Ovary (tissue), 7 donors: ENCODE measurements at regions not wholly inside any gene's neighbourhood (a gene's known extent, or its start where the extent isn't known, plus 50 kb on each side); places are given as distances from the start of the nearest gene placed in this dataset.
"Not testable (repeated sequence)": the region's sequence is repeated elsewhere in the genome, so short reads cannot be mapped to it uniquely, and the experiment has no call there.

Experiments used
- DNase-seq, 5 donors: peaks; one replicate each; pipeline ENCODE4 v3.0.0-alpha.2; 2019 to 2020
- H3K27ac ChIP-seq, 2 donors: fragments of 200-600 bp; one replicate each; pipeline versions ENCODE4 v1.5.1 to v1.8.0; 2019 to 2022
- H3K27me3 ChIP-seq: fragments of 200-600 bp; one replicate; pipeline ENCODE4 v1.8.0; 2022
- H3K36me3 ChIP-seq: fragments of 200-600 bp; sonication (generic); one replicate; pipeline ENCODE4 v1.5.1; 2019
- H3K4me1 ChIP-seq: one replicate; pipeline ENCODE4 v1.8.1; 2013; ENCODE audit warnings: mild to moderate bottlenecking, moderate library complexity; ENCODE audit not compliant: insufficient read depth
- H3K4me3 ChIP-seq: fragments of 200-600 bp; sonication (generic); one replicate; pipeline ENCODE4 v1.5.1; 2017
- H3K9me3 ChIP-seq, 2 donors: fragments of 200-600 bp in 1 of 2; sonication (generic) in 1 of 2; one replicate each; pipeline versions ENCODE4 v1.5.1 to v1.8.1; 2013 to 2019; ENCODE audit warnings: mild to moderate bottlenecking in 1 of 2, moderate library complexity in 1 of 2
- EP300 ChIP-seq: sonication (generic); formaldehyde crosslinking; IDR thresholded peaks from one replicate; pipeline ENCODE4 v1.6.1; 2017; ENCODE audit warnings: antibody characterized with exemption
- POLR2A ChIP-seq: fragments of 450-650 bp; IDR thresholded peaks from one replicate; pipeline ENCODE4 v1.6.1; 2017; ENCODE audit warnings: antibody characterized with exemption, mild to moderate bottlenecking, moderate library complexity
- WGBS, 3 donors: extraction: QIAGEN DNeasy Blood & Tissue Kit in 1 of 3; methylation state at CpG; one replicate each; pipeline versions ENCODE4 v1.1.5 to v1.1.7; 2013 to 2017; 5-methylcytosine and 5-hydroxymethylcytosine counted together
- intact Hi-C, 4 donors: fragments of 100-400 bp; cut with DNase I; formaldehyde crosslinking; loops; one replicate each; pipeline versions ENCODE4 v1.11.0 to v1.15.1; 2022 to 2023
- TF ChIP-seq, protein P1 (sequence below), 3 donors: fragments of 450-650 bp in 2 of 3; fragments of 200-600 bp in 1 of 3; IDR thresholded peaks; one replicate each; pipeline versions ENCODE4 v1.5.1 to v1.8.0; 2016 to 2022; ENCODE audit warnings: antibody characterized with exemption in 3 of 3, mild to moderate bottlenecking in 1 of 3
- donor health status: DM: no; HTN: no; CAD: no; lungs with moderate emphysema.
- donor health status: DM: no; HTN: no; CAD: no.
- donor health status: Bipolar disorder and iron deficiency.
- donor health status: DM: no; HTN: no; CAD: no.
- donor health status: DM: yes; HTN: yes; CAD: no.

DNA sequence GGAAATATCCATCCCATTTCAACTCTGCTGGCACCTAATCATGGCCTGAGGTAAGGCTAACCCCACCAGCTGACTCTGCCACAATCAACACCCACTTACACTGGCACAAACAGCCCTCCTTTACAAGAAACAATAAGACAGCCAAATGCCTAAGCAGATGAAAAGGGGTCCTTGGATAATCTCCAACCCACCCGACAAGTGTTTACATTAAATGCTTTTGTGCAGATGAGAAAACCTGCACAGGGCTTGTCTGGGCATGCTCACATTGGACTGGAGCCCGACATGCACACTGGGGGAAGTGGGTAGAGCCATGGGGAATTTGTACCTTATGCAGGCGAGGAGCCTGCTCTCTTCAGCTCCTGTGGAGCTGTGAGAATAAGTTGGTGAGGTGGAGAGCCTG lies 138.9 kb upstream of the ITM2A start:
- Histone ChIP-seq H3K36me3 (no peaks in the 10 kb centered on the region), H3K27ac (no peak overlapping the region), H3K9me3 (peaks cover 0 to 4% of the 10 kb centered on the region in 2 donors), H3K4me1 (no peaks in the 10 kb centered on the region), H3K27me3 (no peaks in the 10 kb centered on the region), H3K4me3 (no peak overlapping the region)
- no peak for DNase-seq
- TF ChIP-seq, protein P1, sequence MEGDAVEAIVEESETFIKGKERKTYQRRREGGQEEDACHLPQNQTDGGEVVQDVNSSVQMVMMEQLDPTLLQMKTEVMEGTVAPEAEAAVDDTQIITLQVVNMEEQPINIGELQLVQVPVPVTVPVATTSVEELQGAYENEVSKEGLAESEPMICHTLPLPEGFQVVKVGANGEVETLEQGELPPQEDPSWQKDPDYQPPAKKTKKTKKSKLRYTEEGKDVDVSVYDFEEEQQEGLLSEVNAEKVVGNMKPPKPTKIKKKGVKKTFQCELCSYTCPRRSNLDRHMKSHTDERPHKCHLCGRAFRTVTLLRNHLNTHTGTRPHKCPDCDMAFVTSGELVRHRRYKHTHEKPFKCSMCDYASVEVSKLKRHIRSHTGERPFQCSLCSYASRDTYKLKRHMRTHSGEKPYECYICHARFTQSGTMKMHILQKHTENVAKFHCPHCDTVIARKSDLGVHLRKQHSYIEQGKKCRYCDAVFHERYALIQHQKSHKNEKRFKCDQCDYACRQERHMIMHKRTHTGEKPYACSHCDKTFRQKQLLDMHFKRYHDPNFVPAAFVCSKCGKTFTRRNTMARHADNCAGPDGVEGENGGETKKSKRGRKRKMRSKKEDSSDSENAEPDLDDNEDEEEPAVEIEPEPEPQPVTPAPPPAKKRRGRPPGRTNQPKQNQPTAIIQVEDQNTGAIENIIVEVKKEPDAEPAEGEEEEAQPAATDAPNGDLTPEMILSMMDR (IDR thresholded peaks at IDR 0.05), result no peak
- TF ChIP-seq POLR2A, result no peak
- TF ChIP-seq EP300, result no peak
- WGBS, 3 donors, result 44 to 61% (median 51%) methylated on average over 3 of the region's 3 CpGs
- intact Hi-C loops, result no loop called here

DNA sequence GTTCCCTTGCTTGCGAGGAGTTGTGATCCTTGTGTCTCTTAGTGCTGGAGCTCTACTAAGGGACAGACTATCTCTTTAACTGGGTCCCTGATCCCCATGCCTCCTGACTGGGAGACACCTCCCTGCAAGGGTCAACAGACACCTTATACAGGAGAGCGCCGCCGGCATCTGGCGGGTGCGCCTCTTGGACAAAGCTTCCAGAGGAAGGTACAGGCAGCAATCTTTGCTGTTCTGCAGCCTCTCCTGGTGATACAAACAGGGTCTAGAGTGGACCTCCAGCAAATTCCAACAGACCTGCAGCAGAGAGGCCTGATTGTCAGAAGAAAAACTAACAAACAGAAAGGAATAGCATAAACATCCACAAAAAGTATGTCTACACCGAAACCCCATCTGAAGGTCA lies 115.6 kb upstream of the ITM2A start:
- no peak for DNase-seq
- no peaks in the 10 kb centered on the region for H3K27me3 ChIP-seq
- H3K9me3 ChIP-seq, result no peaks in the 10 kb centered on the region
- no peak overlapping the region for H3K27ac ChIP-seq
- no peak overlapping the region for H3K4me3 ChIP-seq
- no peaks in the 10 kb centered on the region for H3K4me1 ChIP-seq
- no peak for TF ChIP-seq EP300
- 77 to 91% (median 82%) methylated on average over 7 of the region's 7 CpGs for WGBS, 3 donors
- intact Hi-C loops, result no loop called here
- no peaks in the 10 kb centered on the region for H3K36me3 ChIP-seq

- Histone ChIP-seq H3K9me3 (no peaks in the 10 kb centered on the region), H3K36me3 (no peaks in the 10 kb centered on the region), H3K4me3 (no peak overlapping the region), H3K27me3 (no peaks in the 10 kb centered on the region), H3K27ac (no peak overlapping the region), H3K4me1 (no peaks in the 10 kb centered on the region)
- WGBS, 3 donors, result 50 to 63% (median 51%) methylated on average over 3 of the region's 3 CpGs
- intact Hi-C loops, result no loop called here
- TF ChIP-seq, protein P1 (IDR thresholded peaks at IDR 0.05), result no peak
- TF ChIP-seq POLR2A, result no peak
- no peak for TF ChIP-seq EP300
- no peak for DNase-seq
Observed at GRCh38 chrX:79477691-79478090, 110.6 kb upstream of the ITM2A start.

DNA sequence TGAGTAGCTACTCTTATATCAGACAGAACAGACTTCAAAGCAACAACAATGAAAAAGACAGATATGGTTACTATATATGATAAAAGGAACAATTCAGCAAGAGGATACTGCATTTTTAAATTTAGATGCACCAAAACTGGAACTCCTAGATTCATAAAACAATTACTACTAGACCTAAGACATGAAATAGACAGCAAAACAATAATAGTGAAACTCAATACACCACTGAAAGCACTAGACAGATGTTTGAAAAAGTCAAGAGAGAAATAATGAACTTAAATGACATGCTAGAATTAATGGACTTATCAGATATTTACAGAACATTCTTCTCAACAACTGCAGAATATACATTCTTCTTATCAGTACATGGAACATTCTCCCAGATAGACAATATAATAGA lies 99.5 kb upstream of the ITM2A start:
- no peaks in the 10 kb centered on the region for H3K4me1 ChIP-seq
- intact Hi-C loops, result no loop called here
- H3K9me3 ChIP-seq, result no peaks in the 10 kb centered on the region
- H3K4me3 ChIP-seq, result no peak overlapping the region
- no peak for DNase-seq
- no peaks in the 10 kb centered on the region for H3K27me3 ChIP-seq
- no peaks in the 10 kb centered on the region for H3K36me3 ChIP-seq
- no peak overlapping the region for H3K27ac ChIP-seq
- TF ChIP-seq, protein P1 (IDR thresholded peaks at IDR 0.05), result no peak
- TF ChIP-seq EP300 (no peak), POLR2A (no peak)

DNA sequence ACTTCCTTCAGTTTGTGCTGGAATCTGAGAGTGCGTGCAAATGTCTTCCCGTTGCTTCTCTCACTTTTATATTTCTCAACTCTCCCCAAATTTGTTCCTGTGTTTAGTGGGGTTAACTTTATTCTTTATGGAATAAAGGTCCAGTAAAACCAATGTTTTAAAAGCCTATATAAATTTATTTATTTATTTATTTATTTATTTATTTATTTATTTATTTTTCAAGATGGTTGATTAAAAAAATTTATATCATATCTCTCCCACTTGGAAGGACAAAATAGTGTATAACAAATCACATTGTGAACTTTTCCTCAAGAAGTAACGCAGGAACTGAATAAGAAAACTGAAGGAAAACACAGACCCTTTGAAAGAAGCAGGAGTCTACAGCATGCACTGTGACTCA lies 95.3 kb upstream of the ITM2A start:
- no peaks in the 10 kb centered on the region for H3K36me3 ChIP-seq
- no peaks in the 10 kb centered on the region for H3K4me1 ChIP-seq
- whole genome bisulfite sequencing, 3 donors, result 83 to 92% (median 91%) methylated on average over 3 of the region's 3 CpGs
- H3K4me3 ChIP-seq, result no peak overlapping the region
- TF ChIP-seq POLR2A, result no peak
- no peak overlapping the region for H3K27ac ChIP-seq
- intact Hi-C loops, result no loop called here
- DNase-seq, result no peak
- H3K9me3 ChIP-seq, result no peaks in the 10 kb centered on the region
- no peaks in the 10 kb centered on the region for H3K27me3 ChIP-seq

DNA sequence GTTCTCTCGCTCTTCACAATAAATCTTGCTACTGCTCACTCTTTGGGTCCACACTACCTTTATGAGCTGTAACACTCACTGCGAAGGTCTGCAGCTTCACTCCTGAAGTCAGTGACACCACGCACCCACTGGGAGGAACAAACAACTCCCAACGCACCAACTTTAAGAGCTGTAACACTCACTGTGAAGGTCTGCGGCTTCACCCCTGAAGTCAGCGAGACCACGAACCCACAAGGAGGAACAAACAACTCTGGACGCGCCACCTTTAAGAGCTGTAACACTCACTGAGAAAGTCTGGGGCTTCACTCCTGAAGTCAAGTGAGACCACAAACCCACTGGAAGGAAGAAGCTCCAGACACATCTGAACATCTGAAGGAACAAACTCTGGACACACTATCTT lies 89.5 kb upstream of the ITM2A start:
- WGBS, 3 donors, result 79 to 93% (median 83%) methylated on average over 9 of the region's 9 CpGs
- H3K36me3 ChIP-seq, H3K27ac ChIP-seq, H3K4me3 ChIP-seq, H3K9me3 ChIP-seq, DNase-seq, H3K4me1 ChIP-seq, H3K27me3 ChIP-seq, intact Hi-C loops: not testable (repeated sequence)
